Karpas-422 (cell line): ENCODE measurements at regions not wholly inside any gene's neighbourhood (a gene's known extent, or its start where the extent isn't known, plus 50 kb on each side); places are given as distances from the start of the nearest gene placed in this dataset.
A peak's percentile ranks its signal among the peaks of the same experiment; 100 is the strongest.

Experiments
- DNase-seq: peaks from one replicate; pipeline ENCODE4 v3.0.0-alpha.2; 2015
- H2AFZ ChIP-seq: fragments of 200-600 bp; sonication (generic); 2 replicates; pipeline ENCODE4 v1.6.1; 2014; ENCODE audit warnings: antibody characterized with exemption, low read length, mixed read lengths
- H3K27ac ChIP-seq: fragments of 200-600 bp; sonication (generic); 2 replicates; pipeline ENCODE4 v1.5.1; 2014; ENCODE audit warnings: mild to moderate bottlenecking, low read length, moderate library complexity
- H3K27me3 ChIP-seq: fragments of 200-600 bp; sonication (generic); 2 replicates; pipeline ENCODE4 v1.6.1; 2014; ENCODE audit warnings: low read length, mixed read lengths
- H3K36me3 ChIP-seq: fragments of 200-600 bp; sonication (generic); 2 replicates; pipeline ENCODE4 v1.6.1; 2014; ENCODE audit warnings: low read length, mixed read lengths; ENCODE audit not compliant: insufficient read depth
- H3K4me1 ChIP-seq: fragments of 200-600 bp; sonication (generic); 2 replicates; pipeline ENCODE4 v1.6.1; 2014; ENCODE audit warnings: mild to moderate bottlenecking, low read length, mixed read lengths
- H3K4me2 ChIP-seq: fragments of 200-600 bp; sonication (generic); 2 replicates; pipeline ENCODE4 v1.6.1; 2014; ENCODE audit warnings: low read length, low read depth, mild to moderate bottlenecking; ENCODE audit not compliant: poor library complexity, severe bottlenecking
- H3K4me3 ChIP-seq: fragments of 200-600 bp; sonication (generic); 2 replicates; pipeline ENCODE4 v1.5.1; 2014; ENCODE audit warnings: mild to moderate bottlenecking, antibody characterized with exemption, low read length, mixed read lengths
- H3K79me2 ChIP-seq: fragments of 200-600 bp; sonication (generic); 2 replicates; pipeline ENCODE4 v1.6.1; 2014; ENCODE audit warnings: mild to moderate bottlenecking, low read length, mixed read lengths
- H3K9ac ChIP-seq: fragments of 200-600 bp; sonication (generic); 2 replicates; pipeline ENCODE4 v1.6.0; 2014; ENCODE audit warnings: low read length
- H3K9me2 ChIP-seq: fragments of 200-600 bp; sonication (generic), shearing (Covaris generic); replicated peaks from 2 replicates; pipeline ENCODE4 v1.6.0; 2014; ENCODE audit warnings: mild to moderate bottlenecking, low read length, moderate library complexity; ENCODE audit not compliant: insufficient read depth
- H3K9me3 ChIP-seq: fragments of 300-700, 200-600 bp; sonication (generic); 2 replicates; pipeline ENCODE4 v1.6.1; 2014; ENCODE audit warnings: low read length, mixed read lengths
- H4K20me1 ChIP-seq: fragments of 200-600 bp; sonication (generic); 2 replicates; pipeline ENCODE4 v1.6.1; 2014; ENCODE audit warnings: mild to moderate bottlenecking, antibody characterized with exemption, low read length, low read depth; ENCODE audit not compliant: insufficient read depth

- H4K20me1 ChIP-seq, result no peaks in the 10 kb centered on the region
- H2AFZ ChIP-seq, result no peak overlapping the region
- no peaks in the 10 kb centered on the region for H3K79me2 ChIP-seq
- no peaks in the 10 kb centered on the region for H3K9me3 ChIP-seq
- DNase-seq, result no peak
- H3K4me2 ChIP-seq, result peak overlapping the region; percentile 16
- H3K4me1 ChIP-seq, result peaks cover 11% of the 10 kb centered on the region
- no peak overlapping the region for H3K27ac ChIP-seq
- H3K9ac ChIP-seq, result no peak overlapping the region
- no peaks in the 10 kb centered on the region for H3K27me3 ChIP-seq
- H3K36me3 ChIP-seq, result no peaks in the 10 kb centered on the region
- H3K4me3 ChIP-seq, result no peak overlapping the region
- H3K9me2 ChIP-seq, result no peaks in the 10 kb centered on the region
Measured at GRCh38 chr2:160918258-160918657, 242.0 kb upstream of the TANK start.

- no peak overlapping the region for H3K27ac ChIP-seq
- no peak overlapping the region for H3K4me3 ChIP-seq
- H2AFZ ChIP-seq, result no peak overlapping the region
- H3K9me3 ChIP-seq, result no peaks in the 10 kb centered on the region
- H3K27me3 ChIP-seq, result no peaks in the 10 kb centered on the region
- H3K9me2 ChIP-seq, result no peaks in the 10 kb centered on the region
- no peaks in the 10 kb centered on the region for H3K36me3 ChIP-seq
- no peak overlapping the region for H3K9ac ChIP-seq
- H3K79me2 ChIP-seq, result no peaks in the 10 kb centered on the region
- H3K4me2 ChIP-seq, result peak overlapping the region; percentile 16
- peaks cover 11% of the 10 kb centered on the region for H3K4me1 ChIP-seq
- peak; percentile 71 for DNase-seq
- H4K20me1 ChIP-seq, result no peaks in the 10 kb centered on the region
Measured at GRCh38 chr2:160918906-160919503, 241.2 kb upstream of the TANK start.

- Histone ChIP-seq H3K4me2 (no peak overlapping the region), H2AFZ (no peak overlapping the region), H3K9me2 (no peaks in the 10 kb centered on the region), H3K9me3 (no peaks in the 10 kb centered on the region), H3K36me3 (no peaks in the 10 kb centered on the region), H4K20me1 (no peaks in the 10 kb centered on the region), H3K4me1 (peaks cover 11% of the 10 kb centered on the region), H3K4me3 (no peak overlapping the region), H3K27me3 (no peaks in the 10 kb centered on the region), H3K9ac (no peak overlapping the region), H3K79me2 (no peaks in the 10 kb centered on the region), H3K27ac (no peak overlapping the region)
- DNase-seq, result no peak
Measured at GRCh38 chr2:160920061-160920460, 240.2 kb upstream of the TANK start.

- no peak overlapping the region for H3K9ac ChIP-seq
- no peaks in the 10 kb centered on the region for H3K79me2 ChIP-seq
- H3K27me3 ChIP-seq, result no peaks in the 10 kb centered on the region
- no peak overlapping the region for H2AFZ ChIP-seq
- H3K4me1 ChIP-seq, result peaks cover 11% of the 10 kb centered on the region
- H3K4me3 ChIP-seq, result no peak overlapping the region
- H3K27ac ChIP-seq, result no peak overlapping the region
- no peak overlapping the region for H3K4me2 ChIP-seq
- H3K9me3 ChIP-seq, result no peaks in the 10 kb centered on the region
- no peaks in the 10 kb centered on the region for H3K36me3 ChIP-seq
- no peaks in the 10 kb centered on the region for H3K9me2 ChIP-seq
- no peaks in the 10 kb centered on the region for H4K20me1 ChIP-seq
- no peak for DNase-seq
Measured at GRCh38 chr2:160920791-160921303, 239.4 kb upstream of the TANK start.

- no peaks in the 10 kb centered on the region for H3K36me3 ChIP-seq
- H3K9me3 ChIP-seq, result no peaks in the 10 kb centered on the region
- H3K27me3 ChIP-seq, result no peaks in the 10 kb centered on the region
- H3K9ac ChIP-seq, result no peak overlapping the region
- DNase-seq, result no peak
- H3K9me2 ChIP-seq, result no peaks in the 10 kb centered on the region
- H3K4me1 ChIP-seq, result peaks cover 11% of the 10 kb centered on the region
- H3K79me2 ChIP-seq, result no peaks in the 10 kb centered on the region
- no peak overlapping the region for H3K4me2 ChIP-seq
- no peak overlapping the region for H3K4me3 ChIP-seq
- H3K27ac ChIP-seq, result no peak overlapping the region
- H4K20me1 ChIP-seq, result no peaks in the 10 kb centered on the region
- no peak overlapping the region for H2AFZ ChIP-seq
Measured at GRCh38 chr2:160921386-160921964, 238.8 kb upstream of the TANK start.

GRCh38 chr2:160924936-160925353 lies 235.3 kb upstream of the TANK start:
- Histone ChIP-seq H3K9me2 (no peaks in the 10 kb centered on the region), H3K27ac (no peak overlapping the region), H3K27me3 (no peaks in the 10 kb centered on the region), H3K4me3 (no peak overlapping the region), H3K9ac (no peak overlapping the region), H2AFZ (no peak overlapping the region), H3K9me3 (no peaks in the 10 kb centered on the region), H3K4me1 (no peaks in the 10 kb centered on the region), H3K36me3 (no peaks in the 10 kb centered on the region), H3K79me2 (no peaks in the 10 kb centered on the region), H3K4me2 (no peak overlapping the region), H4K20me1 (no peaks in the 10 kb centered on the region)
- no peak for DNase-seq

GRCh38 chr2:160925956-160926355 lies 234.3 kb upstream of the TANK start:
- no peak overlapping the region for H3K27ac ChIP-seq
- H3K27me3 ChIP-seq, result no peaks in the 10 kb centered on the region
- no peak overlapping the region for H3K9ac ChIP-seq
- no peaks in the 10 kb centered on the region for H3K79me2 ChIP-seq
- no peak for DNase-seq
- H3K4me1 ChIP-seq, result no peaks in the 10 kb centered on the region
- H3K4me2 ChIP-seq, result no peak overlapping the region
- H2AFZ ChIP-seq, result no peak overlapping the region
- H3K36me3 ChIP-seq, result no peaks in the 10 kb centered on the region
- no peaks in the 10 kb centered on the region for H3K9me3 ChIP-seq
- H4K20me1 ChIP-seq, result no peaks in the 10 kb centered on the region
- no peaks in the 10 kb centered on the region for H3K9me2 ChIP-seq
- H3K4me3 ChIP-seq, result no peak overlapping the region

- Histone ChIP-seq H4K20me1 (no peaks in the 10 kb centered on the region), H3K9me2 (no peaks in the 10 kb centered on the region), H3K27ac (no peak overlapping the region), H3K9ac (no peak overlapping the region), H3K27me3 (no peaks in the 10 kb centered on the region), H3K9me3 (no peaks in the 10 kb centered on the region), H3K4me2 (no peak overlapping the region), H3K36me3 (no peaks in the 10 kb centered on the region), H2AFZ (no peak overlapping the region), H3K4me3 (no peak overlapping the region), H3K4me1 (no peaks in the 10 kb centered on the region), H3K79me2 (no peaks in the 10 kb centered on the region)
- no peak for DNase-seq
Measured at GRCh38 chr2:160927324-160927723, 232.9 kb upstream of the TANK start.
